Heart right ventricle (tissue), 16 donors: ENCODE measurements at regions not wholly inside any gene's neighbourhood (a gene's known extent, or its start where the extent isn't known, plus 50 kb on each side); places are given as distances from the start of the nearest gene placed in this dataset.

Experiments used
- ATAC-seq, 8 donors: fragments of 200-7000 bp; cut with Tn5 transposase; one replicate each; pipeline ENCODE4 v1.9.1; 2020; ENCODE audit warnings: mild to moderate bottlenecking in 8 of 8, moderate library complexity in 8 of 8, moderate number of reproducible peaks in 1 of 8
- DNase-seq, 2 donors: peaks; one replicate each; pipeline ENCODE4 v3.0.0-alpha.2; 2020
- H3K27ac ChIP-seq, 10 donors: fragments of 200-600 bp; sonication (generic) in 2 of 10; one replicate each; pipeline versions ENCODE4 v1.5.0 to v1.8.0; 2020 to 2022; ENCODE audit warnings: mild to moderate bottlenecking in 3 of 10
- H3K27me3 ChIP-seq, 7 donors: fragments of 200-600 bp; one replicate each; pipeline ENCODE4 v1.8.0; 2021 to 2022; ENCODE audit warnings: mild to moderate bottlenecking in 2 of 7
- H3K36me3 ChIP-seq, 9 donors: fragments of 200-600 bp; sonication (generic) in 1 of 9; one replicate each; pipeline versions ENCODE4 v1.5.0 to v1.8.0; 2020 to 2022; ENCODE audit warnings: mild to moderate bottlenecking in 2 of 9
- H3K4me1 ChIP-seq, 9 donors: fragments of 200-600 bp; sonication (generic) in 1 of 9; one replicate each; pipeline versions ENCODE4 v1.5.0 to v1.8.0; 2020 to 2022; ENCODE audit warnings: mild to moderate bottlenecking in 4 of 9
- H3K4me3 ChIP-seq, 10 donors: fragments of 200-600 bp; sonication (generic) in 2 of 10; one replicate each; pipeline versions ENCODE4 v1.5.0 to v1.8.0; 2020 to 2022; ENCODE audit warnings: mild to moderate bottlenecking in 7 of 10, moderate library complexity in 2 of 10
- H3K9me3 ChIP-seq, 11 donors: fragments of 200-600 bp in 10 of 11; sonication (generic) in 2 of 11; one replicate each; pipeline versions ENCODE4 v1.5.0 to v1.8.0; 2013 to 2022; ENCODE audit warnings: mild to moderate bottlenecking in 2 of 11, control low read depth in 1 of 11, moderate library complexity in 1 of 11
- CTCF ChIP-seq, 9 donors: fragments of 200-600 bp; sonication (generic) in 2 of 9; IDR thresholded peaks; one replicate each; pipeline versions ENCODE4 v1.5.0 to v1.8.0; 2021 to 2022; ENCODE audit warnings: antibody characterized with exemption in 9 of 9, mild to moderate bottlenecking in 5 of 9, moderate library complexity in 1 of 9
- WGBS, 2 donors: extraction: QIAGEN DNeasy Blood & Tissue Kit; methylation state at CpG; one replicate each; pipeline ENCODE4 v1.1.7; 2013; ENCODE audit warnings: inconsistent platforms in 1 of 2; 5-methylcytosine and 5-hydroxymethylcytosine counted together
- intact Hi-C, 10 donors: fragments of 100-400 bp; cut with DNase I; formaldehyde crosslinking; loops; one replicate each; pipeline versions ENCODE4 v1.11.1 to v1.14.2; 2022
- donor health status: Arrhythmogenic right ventricular cardiomyopathy.
- donor health status: ischemic (EF 13 %, LVEDD 7.1; RV severe dilation, severe dysfunction).
- donor health status: healthy with polysubstance abuse.
- donor health status: DM: no; HTN: yes; CAD: no.
- donor health status: DM: no; HTN: no; CAD: no.
- donor health status: ischemic (EF 25% LVEDD 6.9; RV normal size, moderate dysfunction).
- donor health status: ischemic (EF 25% LVEDD 5.7; RV mildly dilated, moderate dysfunction).
- donor health status: healthy.
- donor health status: DM: yes; HTN: yes; CAD: no.
- donor health status: Ischemic cardiomyopathy.
- donor health status: ischemic (EF 35%, LVEDD 5.7; RV mildly dilated, moderate dysfunction).
- donor health status: nonischemic (EF 11% LVEDD 7.7; RV severe dilation, severe dysfunction).
- donor health status: DM: yes; HTN: yes; CAD: no.
- donor health status: PGD.
- donor health status: ischemic (EF 29% LVEDD 5.4; RV normal size, mild dysfunction).
- donor health status: nonischemic (EF 23%, LVEDD 6.1; RV moderate dilation, normal function).

GRCh38 chr10:64271983-64272382, 750.8 kb downstream of the REEP3 start:
- H3K4me1 ChIP-seq: no peaks in the 10 kb centered on the region
- no peak for TF ChIP-seq CTCF (IDR thresholded peaks at IDR 0.05)
- H3K4me3 ChIP-seq: no peak overlapping the region
- intact Hi-C loops: no loop called here
- H3K27ac ChIP-seq: no peak overlapping the region
- DNase-seq (no peak), ATAC-seq (no peak)
- no peaks in the 10 kb centered on the region for H3K27me3 ChIP-seq
- WGBS, 2 donors: 30 to 40% methylated on average over 3 of the region's 3 CpGs
- H3K9me3 ChIP-seq: no peaks in the 10 kb centered on the region
- no peaks in the 10 kb centered on the region for H3K36me3 ChIP-seq

GRCh38 chr10:64275001-64275400, 753.8 kb downstream of the REEP3 start:
- no peak for ATAC-seq
- TF ChIP-seq CTCF (IDR thresholded peaks at IDR 0.05): no peak
- H3K27ac ChIP-seq: no peak overlapping the region
- intact Hi-C loops: no loop called here
- no peak for DNase-seq
- H3K27me3 ChIP-seq: no peaks in the 10 kb centered on the region
- no peaks in the 10 kb centered on the region for H3K4me1 ChIP-seq
- no peaks in the 10 kb centered on the region for H3K36me3 ChIP-seq
- H3K4me3 ChIP-seq: no peak overlapping the region
- H3K9me3 ChIP-seq: peaks cover 0 to 5% (median 0%) of the 10 kb centered on the region in 11 donors

- ATAC-seq: no peak
- WGBS, 2 donors: 70 to 73% methylated on average over 2 of the region's 2 CpGs
Observed at GRCh38 chr10:64275774-64276173, 754.6 kb downstream of the REEP3 start.

GRCh38 chr10:64277536-64277935, 756.3 kb downstream of the REEP3 start:
- no peak for TF ChIP-seq CTCF (IDR thresholded peaks at IDR 0.05)
- H3K4me1 ChIP-seq: no peaks in the 10 kb centered on the region
- peaks cover 0 to 5% (median 0%) of the 10 kb centered on the region in 11 donors for H3K9me3 ChIP-seq
- H3K27me3 ChIP-seq: no peaks in the 10 kb centered on the region
- no peak overlapping the region for H3K27ac ChIP-seq
- intact Hi-C loops: no loop called here
- 54 to 64% methylated on average over 3 of the region's 3 CpGs for WGBS, 2 donors
- H3K4me3 ChIP-seq: no peak overlapping the region
- DNase-seq (no peak), ATAC-seq (no peak)
- no peaks in the 10 kb centered on the region for H3K36me3 ChIP-seq

More at GRCh38 chr10:64275774-64276173, 754.6 kb downstream of the REEP3 start:
- Histone ChIP-seq H3K36me3 (no peaks in the 10 kb centered on the region), H3K9me3 (peaks cover 0 to 5% (median 0%) of the 10 kb centered on the region in 11 donors), H3K4me1 (no peaks in the 10 kb centered on the region), H3K27ac (no peak overlapping the region), H3K4me3 (no peak overlapping the region), H3K27me3 (no peaks in the 10 kb centered on the region)
- TF ChIP-seq CTCF (IDR thresholded peaks at IDR 0.05): no peak
- DNase-seq: no peak
- intact Hi-C loops: no loop called here

- intact Hi-C loops: no loop called here
- DNase-seq (no peak), ATAC-seq (no peak)
- TF ChIP-seq CTCF (IDR thresholded peaks at IDR 0.05): no peak
- peaks cover 0 to 3% (median 0%) of the 10 kb centered on the region in 11 donors for H3K9me3 ChIP-seq
- no peaks in the 10 kb centered on the region for H3K4me1 ChIP-seq
- H3K27ac ChIP-seq: no peak overlapping the region
- H3K4me3 ChIP-seq: no peak overlapping the region
- no peaks in the 10 kb centered on the region for H3K27me3 ChIP-seq
- WGBS, 2 donors: 76 to 85% methylated on average over 3 of the region's 3 CpGs
- H3K36me3 ChIP-seq: no peaks in the 10 kb centered on the region
Observed at GRCh38 chr10:64283621-64284020, 762.4 kb downstream of the REEP3 start.
